ENCODE measurements at regions not wholly inside any gene's neighbourhood (a gene's known extent, or its start where the extent isn't known, plus 50 kb on each side); places are given as distances from the start of the nearest gene placed in this dataset.
"Not testable (repeated sequence)": the region's sequence is repeated elsewhere in the genome, so short reads cannot be mapped to it uniquely, and the experiment has no call there.

GRCh38 chr1:229133811-229134210 lies 137.1 kb upstream of the RAB4A start:
- BruUV-seq (replicated peaks) = no TSS peak
- no peaks in the 10 kb centered on the region for H3K4me1 ChIP-seq (ENCODE audit: control insufficient read depth, insufficient read depth, low read length)
- TF ChIP-seq TCF7L2 (IDR thresholded peaks at IDR 0.05; ENCODE audit: low read depth, low read length) = no peak
- no peak for TF ChIP-seq REST (IDR thresholded peaks at IDR 0.05; ENCODE audit: insufficient read depth in 1 of 2, low read depth in 2 of 2, low read length in 1 of 2)
- TF ChIP-seq POLR2AphosphoS5 (IDR thresholded peaks at IDR 0.05; ENCODE audit: low read depth, low read length) = no peak
- ATAC-seq = no peak
- H3K27me3 ChIP-seq (ENCODE audit: control insufficient read depth, insufficient read depth, low read length) = 0 out of 2 replicates have a peak, but pooled peaks cover 1% of the 10 kb centered on the region
- in situ Hi-C loops (cut with HindIII; ENCODE audit: low pct_unique_long_range_greater_than_20kb, low sequenced_read_pairs) = no loop called here
- CTCF ChIA-PET = no interaction called here
- intact Hi-C loops (cut with micrococcal nuclease; ENCODE audit: unreplicated experiment) = no loop called here
- H3K9me3 ChIP-seq (ENCODE audit: control insufficient read depth, insufficient read depth, low read depth, low read length) = no peaks in the 10 kb centered on the region
- no peak for DNase-seq (ENCODE audit: low read depth, low spot score)
- H3K27ac ChIP-seq (ENCODE audit: low read length) = no peak overlapping the region
- POLR2A ChIA-PET = no interaction called here
- no peak overlapping the region for H3K4me3 ChIP-seq (ENCODE audit: low read depth in 2 of 2, low read length in 2 of 2)
- no peaks in the 10 kb centered on the region for H3K36me3 ChIP-seq (ENCODE audit: control insufficient read depth, insufficient read depth, low read length)

- intact Hi-C loops (cut with micrococcal nuclease; ENCODE audit: unreplicated experiment); ATAC-seq; BruUV-seq (replicated peaks): not testable (repeated sequence)
These were observed 136.3 kb upstream of the RAB4A start for GRCh38 chr1:229134381-229135217.

GRCh38 chr1:229135773-229136172 lies 135.1 kb upstream of the RAB4A start:
- Histone ChIP-seq H3K27me3 (ENCODE audit: control insufficient read depth, insufficient read depth, low read length) (0 out of 2 replicates have a peak, but pooled peaks cover 3% of the 10 kb centered on the region), H3K9me3 (ENCODE audit: control insufficient read depth, insufficient read depth, low read depth, low read length) (no peaks in the 10 kb centered on the region), H3K4me1 (ENCODE audit: control insufficient read depth, insufficient read depth, low read length) (no peaks in the 10 kb centered on the region), H3K36me3 (ENCODE audit: control insufficient read depth, insufficient read depth, low read length) (no peaks in the 10 kb centered on the region), H3K4me3 (ENCODE audit: low read depth in 2 of 2, low read length in 2 of 2) (no peak overlapping the region), H3K27ac (ENCODE audit: low read length) (no peak overlapping the region)
- TF ChIP-seq CTCF (IDR thresholded peaks at IDR 0.05) (no peak), POLR2AphosphoS5 (IDR thresholded peaks at IDR 0.05; ENCODE audit: low read depth, low read length) (no peak), TCF7L2 (IDR thresholded peaks at IDR 0.05; ENCODE audit: low read depth, low read length) (no peak), SIN3A (IDR thresholded peaks at IDR 0.05; ENCODE audit: borderline replicate concordance, insufficient read depth, low read depth, low read length) (no peak)
- BruUV-seq (replicated peaks) = no TSS peak
- intact Hi-C loops (cut with micrococcal nuclease; ENCODE audit: unreplicated experiment) = no loop called here
- POLR2A ChIA-PET = no interaction called here
- in situ Hi-C loops (cut with HindIII; ENCODE audit: low pct_unique_long_range_greater_than_20kb, low sequenced_read_pairs) = no loop called here
- DNase-seq (ENCODE audit: low read depth, low spot score) = no peak
- CTCF ChIA-PET = no interaction called here
- ATAC-seq = no peak

More at GRCh38 chr1:229134381-229135217, 136.3 kb upstream of the RAB4A start:
- in situ Hi-C loops (cut with HindIII; ENCODE audit: low pct_unique_long_range_greater_than_20kb, low sequenced_read_pairs); DNase-seq (ENCODE audit: low read depth, low spot score); H3K9me3 ChIP-seq (ENCODE audit: control insufficient read depth, insufficient read depth, low read depth, low read length); H3K4me1 ChIP-seq (ENCODE audit: control insufficient read depth, insufficient read depth, low read length); CTCF ChIA-PET; POLR2A ChIA-PET; H3K36me3 ChIP-seq (ENCODE audit: control insufficient read depth, insufficient read depth, low read length); H3K4me3 ChIP-seq (ENCODE audit: low read depth in 2 of 2, low read length in 2 of 2); H3K27me3 ChIP-seq (ENCODE audit: control insufficient read depth, insufficient read depth, low read length); H3K27ac ChIP-seq (ENCODE audit: low read length): not testable (repeated sequence)

Data from Panc1 (cell line).